Mesendoderm (in vitro differentiated cells): ENCODE measurements at regions not wholly inside any gene's neighbourhood (a gene's known extent, or its start where the extent isn't known, plus 50 kb on each side); places are given as distances from the start of the nearest gene placed in this dataset.

ENCODE experiments used
- DNase-seq: peaks from one replicate; pipeline ENCODE4 v3.0.0; 2013
- H2AK5ac ChIP-seq: 2 replicates; pipeline ENCODE4 v1.6.1; 2013; ENCODE audit warnings: low read length, inconsistent platforms
- H2BK120ac ChIP-seq: 2 replicates; pipeline ENCODE4 v1.6.1; 2013; ENCODE audit warnings: low read depth, mild to moderate bottlenecking, low read length, moderate library complexity, mixed read lengths
- H2BK15ac ChIP-seq: replicated peaks from 2 replicates; pipeline ENCODE4 v1.6.1; 2013; ENCODE audit warnings: low read depth, mild to moderate bottlenecking, moderate library complexity
- H2BK5ac ChIP-seq: 2 replicates; pipeline ENCODE4 v1.6.1; 2013; ENCODE audit warnings: low read length, inconsistent platforms
- H3K18ac ChIP-seq: 2 replicates; pipeline ENCODE4 v1.6.1; 2013; ENCODE audit warnings: mild to moderate bottlenecking, low read length, mixed read lengths
- H3K23ac ChIP-seq: one replicate; pipeline ENCODE4 v1.6.1; 2013; ENCODE audit warnings: low read length
- H3K27ac ChIP-seq: 2 replicates; pipeline ENCODE4 v1.5.1; 2013; ENCODE audit warnings: low read depth, mild to moderate bottlenecking, inconsistent platforms, low read length, moderate library complexity
- H3K27me3 ChIP-seq: 2 replicates; pipeline ENCODE4 v1.6.1; 2013; ENCODE audit warnings: low read length, control low read depth, mild to moderate bottlenecking, inconsistent platforms; ENCODE audit not compliant: insufficient read depth, poor library complexity
- H3K36me3 ChIP-seq: 2 replicates; pipeline ENCODE4 v1.6.1; 2013; ENCODE audit warnings: low read length, inconsistent platforms; ENCODE audit not compliant: control insufficient read depth, insufficient read depth
- H3K4ac ChIP-seq: one replicate; pipeline ENCODE4 v1.6.1; 2013; ENCODE audit warnings: low read depth, mild to moderate bottlenecking, low read length, moderate library complexity
- H3K4me1 ChIP-seq: 2 replicates; pipeline ENCODE4 v1.6.1; 2013; ENCODE audit warnings: low read depth, low read length, inconsistent platforms; ENCODE audit not compliant: control insufficient read depth
- H3K4me2 ChIP-seq: 2 replicates; pipeline ENCODE4 v1.6.1; 2013; ENCODE audit warnings: low read length
- H3K4me3 ChIP-seq: 2 replicates; pipeline ENCODE4 v1.5.1; 2013; ENCODE audit warnings: mild to moderate bottlenecking, low read length
- H3K56ac ChIP-seq: one replicate; pipeline ENCODE4 v1.6.1; 2013; ENCODE audit warnings: low read length
- H3K79me1 ChIP-seq: 2 replicates; pipeline ENCODE4 v1.6.1; 2013; ENCODE audit warnings: low read length, inconsistent platforms
- H3K79me2 ChIP-seq: 2 replicates; pipeline ENCODE4 v1.6.1; 2013; ENCODE audit warnings: mild to moderate bottlenecking, low read length; ENCODE audit not compliant: control insufficient read depth, insufficient read depth
- H3K9ac ChIP-seq: 2 replicates; pipeline ENCODE4 v1.6.1; 2013; ENCODE audit warnings: low read length, inconsistent platforms
- H4K5ac ChIP-seq: one replicate; pipeline ENCODE4 v1.6.1; 2013; ENCODE audit warnings: low read length
- H4K8ac ChIP-seq: one replicate; pipeline ENCODE4 v1.6.1; 2013; ENCODE audit warnings: low read depth, mild to moderate bottlenecking, control low read depth, low read length, moderate library complexity
- WGBS: extraction: QIAGEN DNeasy Blood & Tissue Kit; methylation state at CpG from one replicate; pipeline ENCODE4 v1.1.7; 2013; ENCODE audit warnings: low lambda C conversion rate, missing lambda C conversion rate; ENCODE audit not compliant: insufficient coverage; ENCODE audit errors: extremely low coverage; 5-methylcytosine and 5-hydroxymethylcytosine counted together

- no peak overlapping the region for H3K4ac ChIP-seq
- H2AK5ac ChIP-seq: no peak overlapping the region
- no peak overlapping the region for H3K27ac ChIP-seq
- H2BK15ac ChIP-seq: no peak overlapping the region
- no peak overlapping the region for H2BK120ac ChIP-seq
- no peak overlapping the region for H3K56ac ChIP-seq
- H3K27me3 ChIP-seq: no peaks in the 10 kb centered on the region
- H3K9ac ChIP-seq: no peak overlapping the region
- no peaks in the 10 kb centered on the region for H3K4me1 ChIP-seq
- no peak overlapping the region for H4K8ac ChIP-seq
- H4K5ac ChIP-seq: no peak overlapping the region
- DNase-seq: no peak
- H3K79me2 ChIP-seq: no peaks in the 10 kb centered on the region
- H3K36me3 ChIP-seq: no peaks in the 10 kb centered on the region
- no peak overlapping the region for H2BK5ac ChIP-seq
- no peak overlapping the region for H3K4me3 ChIP-seq
- H3K4me2 ChIP-seq: no peak overlapping the region
- no CpG with 5 or more reads among the region's 4 CpGs for WGBS
- H3K79me1 ChIP-seq: no peaks in the 10 kb centered on the region
- no peak overlapping the region for H3K23ac ChIP-seq
- H3K18ac ChIP-seq: no peak overlapping the region
Observed at GRCh38 chr12:19967001-19967400, 401.3 kb upstream of the PDE3A start.

GRCh38 chr12:19967431-19967830 lies 400.9 kb upstream of the PDE3A start:
- H2BK15ac ChIP-seq: no peak overlapping the region
- no CpG with 5 or more reads among the region's 2 CpGs for WGBS
- H2BK5ac ChIP-seq: no peak overlapping the region
- H3K4me2 ChIP-seq: no peak overlapping the region
- no peak overlapping the region for H3K56ac ChIP-seq
- H3K18ac ChIP-seq: no peak overlapping the region
- H3K4me1 ChIP-seq: no peaks in the 10 kb centered on the region
- no peak overlapping the region for H3K4ac ChIP-seq
- no peaks in the 10 kb centered on the region for H3K79me2 ChIP-seq
- H3K27ac ChIP-seq: no peak overlapping the region
- no peak overlapping the region for H4K5ac ChIP-seq
- no peak overlapping the region for H3K9ac ChIP-seq
- no peaks in the 10 kb centered on the region for H3K79me1 ChIP-seq
- no peak overlapping the region for H3K23ac ChIP-seq
- H3K36me3 ChIP-seq: no peaks in the 10 kb centered on the region
- no peak overlapping the region for H2AK5ac ChIP-seq
- no peak overlapping the region for H2BK120ac ChIP-seq
- no peak overlapping the region for H3K4me3 ChIP-seq
- H3K27me3 ChIP-seq: no peaks in the 10 kb centered on the region
- H4K8ac ChIP-seq: no peak overlapping the region
- peak; percentile 69 for DNase-seq

GRCh38 chr12:19970116-19970515 lies 398.2 kb upstream of the PDE3A start:
- Histone ChIP-seq H3K36me3 (no peaks in the 10 kb centered on the region), H3K4me1 (no peaks in the 10 kb centered on the region), H3K27me3 (no peaks in the 10 kb centered on the region), H3K4ac (no peak overlapping the region), H2AK5ac (no peak overlapping the region), H2BK5ac (no peak overlapping the region), H3K79me1 (no peaks in the 10 kb centered on the region), H4K5ac (no peak overlapping the region), H3K56ac (no peak overlapping the region), H2BK120ac (no peak overlapping the region), H3K18ac (no peak overlapping the region), H3K4me3 (no peak overlapping the region), H3K4me2 (no peak overlapping the region), H2BK15ac (no peak overlapping the region), H3K9ac (no peak overlapping the region), H3K27ac (no peak overlapping the region), H3K79me2 (no peaks in the 10 kb centered on the region), H4K8ac (no peak overlapping the region), H3K23ac (no peak overlapping the region)
- no peak for DNase-seq
- no CpG with 5 or more reads among the region's 2 CpGs for WGBS

- Histone ChIP-seq H3K18ac (no peak overlapping the region), H3K79me1 (no peaks in the 10 kb centered on the region), H2BK120ac (no peak overlapping the region), H3K23ac (no peak overlapping the region), H3K27ac (no peak overlapping the region), H3K9ac (no peak overlapping the region), H3K27me3 (no peaks in the 10 kb centered on the region), H3K4ac (no peak overlapping the region), H3K4me2 (no peak overlapping the region), H3K4me3 (no peak overlapping the region), H2AK5ac (no peak overlapping the region), H2BK5ac (no peak overlapping the region), H3K79me2 (no peaks in the 10 kb centered on the region), H3K36me3 (no peaks in the 10 kb centered on the region), H3K56ac (no peak overlapping the region), H4K5ac (no peak overlapping the region), H2BK15ac (no peak overlapping the region), H3K4me1 (no peaks in the 10 kb centered on the region), H4K8ac (no peak overlapping the region)
- WGBS: no CpG with 5 or more reads among the region's 1 CpG
- DNase-seq: no peak
Observed at GRCh38 chr12:19970821-19971220, 397.5 kb upstream of the PDE3A start.

GRCh38 chr12:19971361-19972280 lies 396.7 kb upstream of the PDE3A start:
- Histone ChIP-seq H3K4me3 (no peak overlapping the region), H3K36me3 (no peaks in the 10 kb centered on the region), H3K56ac (no peak overlapping the region), H4K5ac (no peak overlapping the region), H2BK15ac (no peak overlapping the region), H3K27me3 (no peaks in the 10 kb centered on the region), H2AK5ac (no peak overlapping the region), H3K9ac (no peak overlapping the region), H3K27ac (no peak overlapping the region), H3K4me1 (no peaks in the 10 kb centered on the region), H3K18ac (no peak overlapping the region), H3K4ac (no peak overlapping the region), H3K4me2 (no peak overlapping the region), H2BK120ac (no peak overlapping the region), H3K79me1 (no peaks in the 10 kb centered on the region), H2BK5ac (no peak overlapping the region), H4K8ac (no peak overlapping the region), H3K79me2 (no peaks in the 10 kb centered on the region), H3K23ac (no peak overlapping the region)
- peak; percentile 93 for DNase-seq
- WGBS: no CpG with 5 or more reads among the region's 8 CpGs
